WTC11 (cell line): ENCODE measurements at regions not wholly inside any gene's neighbourhood (a gene's known extent, or its start where the extent isn't known, plus 50 kb on each side); places are given as distances from the start of the nearest gene placed in this dataset.

Experiments used
- CTCF ChIP-seq: fragments of 200-600 bp; IDR thresholded peaks from 2 replicates; pipeline ENCODE4 v1.8.0; 2022; ENCODE audit warnings: antibody characterized with exemption
- E2F5 ChIP-seq: sonication (generic); formaldehyde crosslinking; IDR thresholded peaks from 2 replicates; pipeline ENCODE4 v1.8.1; 2022; ENCODE audit warnings: mild to moderate bottlenecking, moderate library complexity, missing genetic modification reagents
- KAT7 ChIP-seq: sonication (generic); formaldehyde crosslinking; IDR thresholded peaks from 2 replicates; pipeline ENCODE4 v1.8.1; 2023; ENCODE audit warnings: missing genetic modification reagents, mild to moderate bottlenecking, borderline replicate concordance
- NFYB ChIP-seq: sonication (generic); formaldehyde crosslinking; conservative IDR thresholded peaks from 2 replicates; pipeline ENCODE4 v1.8.0; 2022; ENCODE audit warnings: low read depth, missing genetic modification reagents

GRCh38 chr2:60095202-60095815, 458.1 kb downstream of the BCL11A start:
- TF ChIP-seq CTCF (no peak), E2F5 (CRISPR knock-in tag) (no peak), KAT7 (CRISPR knock-in tag) (no peak), NFYB (CRISPR knock-in tag) (no peak)
